GM19023 (cell line): ENCODE measurements at regions not wholly inside any gene's neighbourhood (a gene's known extent, or its start where the extent isn't known, plus 50 kb on each side); places are given as distances from the start of the nearest gene placed in this dataset.

Experiments
- ATAC-seq: cut with Tn5 transposase; IDR thresholded peaks from one replicate; pipeline ENCODE4 v1.9.1; 2021; ENCODE audit warnings: mild to moderate bottlenecking, moderate library complexity; ENCODE audit not compliant: unreplicated experiment

GRCh38 chr3:159123877-159124276 is 322.0 kb downstream of the MFSD1 start:
- ATAC-seq = no peak

DNA sequence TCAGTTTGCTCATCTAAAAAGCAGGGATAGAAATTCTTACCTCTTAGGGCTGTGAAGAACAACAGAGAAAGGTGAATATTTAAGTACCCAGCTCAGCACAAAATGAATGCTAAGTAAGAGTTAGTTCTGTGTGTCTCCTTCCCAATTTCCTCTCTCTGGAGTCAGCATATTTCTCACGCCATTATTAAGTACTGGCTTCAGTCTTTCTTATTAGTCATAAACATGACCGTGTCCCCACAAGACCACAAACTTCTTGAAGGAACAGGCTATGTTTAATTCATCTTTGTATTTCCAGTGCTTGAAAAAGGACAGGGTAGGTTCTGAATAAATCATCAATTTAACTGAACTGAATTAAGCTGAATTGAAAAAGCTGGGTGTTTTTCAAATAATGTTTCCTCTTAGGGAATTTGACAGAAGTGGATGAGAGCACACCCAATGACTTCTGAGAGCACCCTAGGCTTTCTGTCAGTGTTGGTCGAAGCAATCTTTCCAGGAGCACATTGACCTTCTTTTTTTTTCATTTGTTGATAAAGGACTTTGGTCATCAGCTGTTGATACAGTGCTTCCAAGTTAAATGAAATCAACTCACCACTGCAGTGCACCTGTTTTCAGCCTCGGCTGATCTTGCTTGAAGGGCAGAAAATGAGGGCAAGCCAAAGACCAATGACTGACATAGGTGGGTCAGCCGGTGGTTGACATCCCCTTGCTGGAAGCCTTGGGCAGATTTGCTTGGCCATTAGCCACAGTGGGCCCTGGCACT is 324.6 kb downstream of the MFSD1 start:
- no peak for ATAC-seq

- ATAC-seq = no peak
Measured at GRCh38 chr3:159127021-159127392, 325.2 kb downstream of the MFSD1 start.

GRCh38 chr3:159128628-159129027 is 326.8 kb downstream of the MFSD1 start:
- ATAC-seq = no peak

GRCh38 chr3:159130108-159130507 is 328.3 kb downstream of the MFSD1 start:
- ATAC-seq = no peak

DNA sequence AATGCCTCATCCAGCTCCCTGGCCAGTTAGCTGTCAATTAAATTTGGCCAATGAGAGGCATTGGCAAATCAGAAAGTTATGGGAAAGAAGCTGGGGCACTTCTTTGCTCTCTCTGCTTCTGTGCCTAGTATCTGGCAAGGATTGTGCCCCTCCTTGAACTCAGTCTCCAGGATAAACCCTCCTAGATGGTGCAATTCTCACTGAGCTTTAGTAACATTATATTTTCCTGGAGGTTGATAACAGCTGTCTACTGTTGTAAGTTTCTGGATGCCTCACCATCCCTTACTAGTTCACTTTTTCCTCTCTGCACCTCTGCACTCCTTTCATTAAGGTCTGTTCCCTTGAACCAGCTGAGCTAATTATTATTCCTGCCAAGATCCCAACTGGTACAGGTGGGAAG is 329.5 kb downstream of the MFSD1 start:
- no peak for ATAC-seq

- no peak for ATAC-seq
Measured at GRCh38 chr3:159137949-159138348, 336.1 kb downstream of the MFSD1 start.

DNA sequence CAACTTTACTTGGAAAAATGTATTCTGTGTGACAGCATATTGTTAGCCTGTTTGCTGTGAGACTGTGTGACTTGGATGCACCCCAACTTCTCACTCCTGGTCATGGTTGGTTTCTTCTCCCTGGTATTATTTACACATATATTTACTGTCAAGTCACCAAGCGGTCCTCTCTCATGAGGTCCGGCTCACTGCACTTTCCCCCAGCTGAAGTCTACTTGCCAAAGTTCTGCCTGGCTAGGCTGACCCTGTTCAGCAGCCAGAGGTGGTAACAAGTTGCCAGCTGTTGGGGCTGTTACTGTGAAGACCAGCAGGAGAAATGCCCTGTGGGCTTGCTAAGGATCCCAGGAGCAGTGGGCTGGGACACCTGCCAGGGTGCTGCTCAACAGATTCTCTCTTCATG is 337.5 kb downstream of the MFSD1 start:
- ATAC-seq = no peak

DNA sequence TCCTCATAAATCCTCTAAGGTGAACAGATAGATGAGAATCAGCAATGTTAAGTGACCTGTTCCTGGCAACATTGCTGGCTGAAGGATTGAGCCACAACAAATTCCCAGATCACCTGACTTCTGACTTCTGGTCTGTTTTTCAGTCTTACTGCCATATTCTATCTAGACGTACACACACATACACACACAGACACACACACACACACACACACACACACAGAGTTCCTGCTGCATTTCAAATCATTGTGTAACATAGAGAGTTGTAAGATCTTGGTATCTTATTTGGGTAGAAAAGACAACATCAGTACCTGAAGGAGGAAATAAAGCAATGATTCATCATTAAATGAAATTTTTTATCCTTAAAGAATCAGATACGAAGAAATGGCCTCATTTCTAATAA is 342.6 kb downstream of the MFSD1 start:
- no peak for ATAC-seq

- ATAC-seq = no peak
Measured at GRCh38 chr3:159144891-159145290, 343.0 kb downstream of the MFSD1 start.

DNA sequence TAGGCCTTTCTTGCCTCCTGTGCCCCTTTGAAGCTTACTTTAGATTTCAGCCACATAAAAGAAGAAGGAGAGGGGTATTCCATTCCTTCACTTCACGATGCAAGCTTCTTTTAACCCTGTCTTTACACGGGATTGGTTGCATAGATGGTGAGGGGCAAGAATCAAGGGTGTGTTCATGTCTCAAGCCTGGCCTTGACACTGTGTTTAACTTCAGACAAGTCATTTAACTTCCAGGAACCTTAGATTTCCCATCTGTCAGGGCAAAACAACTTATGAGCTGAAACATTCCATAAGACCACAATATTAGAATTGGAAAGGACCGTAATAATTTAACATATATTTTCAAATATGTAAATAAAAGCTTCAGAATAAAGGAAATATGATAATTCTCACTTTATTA is 344.5 kb downstream of the MFSD1 start:
- no peak for ATAC-seq

GRCh38 chr3:159146856-159147435 is 345.1 kb downstream of the MFSD1 start:
- ATAC-seq = no peak

DNA sequence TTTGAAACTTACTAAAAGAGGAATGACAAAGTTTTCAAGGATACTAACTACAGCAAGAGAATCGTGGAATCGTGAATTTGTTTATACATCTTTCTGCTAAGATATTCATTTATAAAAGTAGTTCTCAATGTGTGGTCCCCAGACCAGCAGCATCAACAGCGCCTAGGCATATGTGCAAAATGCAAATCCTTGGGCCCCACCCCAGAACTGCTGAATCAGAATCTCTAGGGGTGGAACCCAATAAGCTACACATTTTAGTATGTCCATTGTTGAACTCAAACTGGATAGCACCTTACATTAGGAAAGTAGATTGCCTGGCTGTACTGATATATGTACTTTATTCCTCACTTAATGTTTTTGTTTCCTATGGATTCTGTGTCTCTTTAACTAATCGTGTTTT is 346.0 kb downstream of the MFSD1 start:
- ATAC-seq = no peak

DNA sequence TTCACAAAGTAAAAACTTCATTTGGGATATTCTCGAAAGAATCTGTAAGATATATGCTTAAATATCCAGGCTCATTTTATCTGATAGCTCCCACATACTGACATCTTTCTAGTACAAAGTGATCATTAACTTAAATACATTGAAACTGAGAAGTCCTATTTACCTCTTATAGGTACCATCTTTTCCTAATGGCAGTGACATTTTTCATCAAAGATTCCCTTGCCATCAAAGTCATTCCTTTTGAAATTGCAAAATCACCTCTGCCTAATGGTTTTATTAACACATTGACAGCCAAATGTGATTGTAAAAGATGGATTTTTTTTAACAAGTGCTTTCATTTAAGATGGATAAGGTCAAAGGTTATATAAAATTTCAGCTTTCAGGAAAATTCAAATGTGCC is 346.6 kb downstream of the MFSD1 start:
- ATAC-seq = no peak

- ATAC-seq = no peak
Measured at GRCh38 chr3:159149131-159149530, 347.3 kb downstream of the MFSD1 start.

- ATAC-seq = no peak
Measured at GRCh38 chr3:159149633-159150032, 347.8 kb downstream of the MFSD1 start.

GRCh38 chr3:159150180-159150579 is 348.3 kb downstream of the MFSD1 start:
- ATAC-seq = no peak

DNA sequence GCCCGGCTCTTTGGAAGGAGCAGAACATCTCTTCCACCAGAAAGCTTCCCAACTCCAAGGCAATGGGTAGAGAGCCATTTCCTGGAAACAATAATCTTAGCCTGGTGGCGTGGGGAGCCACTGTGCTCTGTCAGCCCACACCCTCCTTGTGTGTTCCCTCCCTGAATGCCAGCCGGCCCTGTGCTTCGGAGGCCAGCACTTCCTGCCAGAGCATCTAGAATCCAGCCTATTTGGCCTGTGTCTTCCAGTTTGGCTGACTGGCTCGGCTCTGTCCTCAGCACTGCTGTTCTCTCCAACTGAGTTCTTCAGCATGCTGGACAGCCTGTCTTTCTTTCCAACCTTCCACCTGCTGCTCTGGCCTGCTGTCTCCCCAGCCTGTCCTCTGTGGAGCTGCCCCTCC is 349.3 kb downstream of the MFSD1 start:
- no peak for ATAC-seq

DNA sequence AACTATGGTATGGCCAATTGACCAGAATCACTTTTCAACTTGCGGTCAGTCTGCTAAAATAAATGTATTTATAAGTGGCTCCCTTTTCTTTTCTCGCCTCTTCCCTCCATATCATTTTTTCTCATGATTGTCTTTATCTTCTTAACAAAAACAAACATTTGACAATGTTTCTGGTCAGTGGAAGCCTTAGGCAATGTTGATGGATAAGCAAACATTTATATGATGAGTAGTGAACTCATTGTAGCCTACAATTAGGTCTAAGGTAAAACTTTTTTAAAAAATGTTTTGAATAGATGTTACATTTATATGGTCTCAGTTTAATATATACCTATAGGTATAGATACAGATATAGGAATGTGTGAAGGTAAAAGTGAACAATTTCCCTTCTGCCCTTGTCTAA is 355.4 kb downstream of the MFSD1 start:
- ATAC-seq = no peak

DNA sequence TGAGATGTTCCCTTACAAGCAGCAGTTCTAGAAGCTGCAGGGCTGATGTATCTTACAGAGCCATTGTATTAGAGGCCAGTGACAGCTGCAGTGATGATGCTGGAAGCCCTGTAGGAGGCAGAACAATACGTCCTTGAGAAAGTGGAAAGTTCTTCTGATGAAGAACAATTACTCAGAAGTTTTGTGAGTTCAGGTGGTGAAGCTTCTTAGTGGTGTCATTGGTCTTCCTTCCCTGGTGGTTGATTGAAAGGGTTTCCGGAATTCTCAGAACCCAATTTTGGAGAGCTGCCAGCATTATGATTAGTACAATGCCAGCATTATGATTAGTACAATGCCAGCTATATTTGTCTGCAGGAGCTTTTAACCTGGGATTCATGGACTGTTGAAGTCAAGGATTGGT is 356.4 kb downstream of the MFSD1 start:
- ATAC-seq = no peak

DNA sequence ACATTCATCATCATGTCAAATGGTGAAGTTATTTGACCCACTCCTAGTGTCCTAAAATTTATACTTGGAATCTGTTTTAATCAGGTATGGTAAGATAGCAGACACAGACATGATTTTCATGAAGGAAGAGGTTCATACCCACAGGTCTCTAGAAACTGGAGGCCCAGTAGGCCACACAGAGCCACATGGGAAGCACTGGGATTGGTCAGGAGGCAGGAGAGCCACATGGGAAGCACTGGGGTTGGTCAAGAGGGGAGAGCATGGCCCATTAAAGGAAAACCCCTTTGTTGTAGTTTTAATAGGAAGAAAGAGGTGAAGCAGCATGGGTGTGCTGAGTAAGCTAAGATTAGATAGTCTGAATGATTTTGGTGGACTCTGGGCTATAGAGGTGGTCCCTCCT is 356.9 kb downstream of the MFSD1 start:
- no peak for ATAC-seq

GRCh38 chr3:159159546-159159945 is 357.7 kb downstream of the MFSD1 start:
- no peak for ATAC-seq

DNA sequence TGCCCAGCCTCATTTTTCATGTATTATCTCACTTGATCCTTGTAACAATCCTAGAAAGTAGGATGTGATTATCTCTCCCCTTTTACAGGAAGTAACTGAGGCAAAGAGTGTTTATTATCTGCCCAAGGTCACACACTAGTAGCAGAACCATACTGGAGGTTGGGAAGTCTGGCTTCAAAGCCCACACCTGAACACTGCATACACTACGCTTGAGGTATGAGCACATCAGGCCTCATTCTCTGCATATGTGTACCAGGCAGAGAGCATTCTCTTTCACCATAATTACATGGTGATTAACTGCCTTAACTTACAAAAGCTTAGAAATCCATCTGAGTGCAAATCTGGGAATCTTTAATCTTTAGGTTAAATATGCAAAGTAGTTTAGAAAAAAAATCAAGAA is 361.8 kb downstream of the MFSD1 start:
- no peak for ATAC-seq
